Non-pigmented ciliary epithelial cell (primary cell): ENCODE measurements at regions not wholly inside any gene's neighbourhood (a gene's known extent, or its start where the extent isn't known, plus 50 kb on each side); places are given as distances from the start of the nearest gene placed in this dataset.
A peak's percentile ranks its signal among the peaks of the same experiment; 100 is the strongest.
"Not testable (repeated sequence)": the region's sequence is repeated elsewhere in the genome, so short reads cannot be mapped to it uniquely, and the experiment has no call there.

Experiments used
- DNase-seq: peaks from one replicate; pipeline ENCODE4 v3.0.0-alpha.2; 2010; ENCODE audit warnings: low read depth

GRCh38 chr6:91281901-91282300, 695.0 kb upstream of the MAP3K7 start:
- no peak for DNase-seq

- DNase-seq, result no peak
Observed at GRCh38 chr6:91280494-91280830, 693.6 kb upstream of the MAP3K7 start.

GRCh38 chr6:91279740-91280493, 693.0 kb upstream of the MAP3K7 start:
- no peak for DNase-seq

- no peak for DNase-seq
Observed at GRCh38 chr6:91278416-91278815, 691.5 kb upstream of the MAP3K7 start.

- DNase-seq, result no peak
Observed at GRCh38 chr6:91276315-91276714, 689.4 kb upstream of the MAP3K7 start.

- no peak for DNase-seq
Observed at GRCh38 chr6:91273729-91274128, 686.9 kb upstream of the MAP3K7 start.

GRCh38 chr6:91271807-91272206, 684.9 kb upstream of the MAP3K7 start:
- DNase-seq, result no peak

GRCh38 chr6:91268941-91269340, 682.1 kb upstream of the MAP3K7 start:
- DNase-seq, result no peak

GRCh38 chr6:91267246-91267645, 680.4 kb upstream of the MAP3K7 start:
- DNase-seq, result no peak

- no peak for DNase-seq
Observed at GRCh38 chr6:91266156-91266555, 679.3 kb upstream of the MAP3K7 start.

GRCh38 chr6:91243436-91243835, 656.6 kb upstream of the MAP3K7 start:
- no peak for DNase-seq

- no peak for DNase-seq
Observed at GRCh38 chr6:91242614-91242949, 655.7 kb upstream of the MAP3K7 start.

- no peak for DNase-seq
Observed at GRCh38 chr6:91241946-91242613, 655.2 kb upstream of the MAP3K7 start.

- no peak for DNase-seq
Observed at GRCh38 chr6:91240878-91241603, 654.2 kb upstream of the MAP3K7 start.

GRCh38 chr6:91221072-91221720, 634.3 kb upstream of the MAP3K7 start:
- no peak for DNase-seq

GRCh38 chr6:91213229-91213901, 626.5 kb upstream of the MAP3K7 start:
- no peak for DNase-seq

- DNase-seq, result peak; percentile 2
Observed at GRCh38 chr6:91198588-91199255, 611.9 kb upstream of the MAP3K7 start.

GRCh38 chr6:91196729-91197128, 609.9 kb upstream of the MAP3K7 start:
- DNase-seq, result no peak

GRCh38 chr6:91193446-91193845, 606.6 kb upstream of the MAP3K7 start:
- DNase-seq, result no peak

GRCh38 chr6:91190041-91190440, 603.2 kb upstream of the MAP3K7 start:
- DNase-seq, result not testable (repeated sequence)

- DNase-seq, result no peak
Observed at GRCh38 chr6:91185072-91185471, 598.2 kb upstream of the MAP3K7 start.

GRCh38 chr6:91181416-91181815, 594.5 kb upstream of the MAP3K7 start:
- no peak for DNase-seq
